Psoas muscle (tissue), 7 donors: ENCODE measurements at regions not wholly inside any gene's neighbourhood (a gene's known extent, or its start where the extent isn't known, plus 50 kb on each side); places are given as distances from the start of the nearest gene placed in this dataset.
A peak's percentile ranks its signal among the peaks of the same experiment; 100 is the strongest.

Experiments used
- ATAC-seq, 4 donors: fragments of 200-7000 bp; cut with Tn5 transposase; one replicate each; pipeline ENCODE4 v1.9.1; 2020; ENCODE audit warnings: moderate library complexity in 3 of 4, mild to moderate bottlenecking in 2 of 4
- DNase-seq, 2 donors: peaks; one replicate each; pipeline ENCODE4 v3.0.0-alpha.2; 2020
- H3K27ac ChIP-seq: fragments of 200-600 bp; one replicate; pipeline ENCODE4 v1.8.0; 2022
- H3K27me3 ChIP-seq, 3 donors: fragments of 200-600 bp in 1 of 3; one replicate each; pipeline versions ENCODE4 v1.6.1 to v1.8.0; 2013 to 2022; ENCODE audit warnings: low read length in 2 of 3, mild to moderate bottlenecking in 2 of 3, moderate library complexity in 1 of 3; ENCODE audit not compliant: insufficient read depth in 3 of 3
- H3K36me3 ChIP-seq, 2 donors: fragments of 200-600 bp in 1 of 2; one replicate each; pipeline versions ENCODE4 v1.6.1 to v1.8.0; 2013 to 2022; ENCODE audit warnings: low read depth in 1 of 2, mild to moderate bottlenecking in 1 of 2, moderate library complexity in 1 of 2; ENCODE audit not compliant: insufficient read depth in 1 of 2
- H3K4me1 ChIP-seq: fragments of 200-600 bp; one replicate; pipeline ENCODE4 v1.8.0; 2022
- H3K4me3 ChIP-seq: fragments of 200-600 bp; one replicate; pipeline ENCODE4 v1.8.0; 2022; ENCODE audit warnings: mild to moderate bottlenecking
- H3K9me3 ChIP-seq: fragments of 200-600 bp; one replicate; pipeline ENCODE4 v1.8.0; 2022
- CTCF ChIP-seq: fragments of 200-600 bp; IDR thresholded peaks from one replicate; pipeline ENCODE4 v1.8.0; 2022; ENCODE audit warnings: antibody characterized with exemption
- WGBS, 3 donors: extraction: QIAGEN DNeasy Blood & Tissue Kit; methylation state at CpG; one replicate each; pipeline versions ENCODE4 v1.1.6 to v1.1.7; 2013; 5-methylcytosine and 5-hydroxymethylcytosine counted together
- intact Hi-C, 2 donors: fragments of 100-400 bp; cut with DNase I; formaldehyde crosslinking; loops; one replicate each; pipeline versions ENCODE4 v1.11.0 to v1.14.2; 2022
- donor health status: healthy with polysubstance abuse.
- donor health status: DM: no; HTN: no; CAD: no; lungs with moderate emphysema.
- donor health status: Bipolar disorder and iron deficiency.
- donor health status: healthy.
- donor health status: DM: yes; HTN: yes; CAD: no.
- donor health status: DM: no; HTN: no; CAD: no.
- donor health status: DM: yes; HTN: yes; CAD: no.

GRCh38 chr15:70344666-70345065 is 246.9 kb upstream of the TLE3 start:
- TF ChIP-seq CTCF: no peak
- H3K4me1 ChIP-seq: no peaks in the 10 kb centered on the region
- intact Hi-C loops: no loop called here
- no peak overlapping the region for H3K4me3 ChIP-seq
- no peak overlapping the region for H3K27ac ChIP-seq
- 81 to 92% (median 86%) methylated on average over 3 of the region's 3 CpGs for WGBS, 3 donors
- DNase-seq (no peak), ATAC-seq (peak in 2 of 4 donors; percentile 7 to 23)
- no peaks in the 10 kb centered on the region for H3K9me3 ChIP-seq
- no peaks in the 10 kb centered on the region for H3K36me3 ChIP-seq
- peaks cover 0 to 4% (median 0%) of the 10 kb centered on the region in 3 donors for H3K27me3 ChIP-seq

- Histone ChIP-seq H3K36me3 (no peaks in the 10 kb centered on the region), H3K4me1 (no peaks in the 10 kb centered on the region), H3K9me3 (no peaks in the 10 kb centered on the region), H3K4me3 (no peak overlapping the region), H3K27ac (no peak overlapping the region), H3K27me3 (peaks cover 0 to 4% (median 0%) of the 10 kb centered on the region in 3 donors)
- intact Hi-C loops: no loop called here
- 92 to 94% (median 93%) methylated on average over 17 of the region's 17 CpGs for WGBS, 3 donors
- DNase-seq (no peak), ATAC-seq (no peak)
- TF ChIP-seq CTCF: no peak
Measured at GRCh38 chr15:70343961-70344621, 246.4 kb upstream of the TLE3 start.

- ATAC-seq: no peak
- Histone ChIP-seq H3K4me3 (no peak overlapping the region), H3K9me3 (no peaks in the 10 kb centered on the region), H3K27me3 (peaks cover 0 to 3% (median 0%) of the 10 kb centered on the region in 3 donors), H3K27ac (no peak overlapping the region), H3K36me3 (no peaks in the 10 kb centered on the region), H3K4me1 (no peaks in the 10 kb centered on the region)
- no peak for TF ChIP-seq CTCF
- intact Hi-C loops: no loop called here
- DNase-seq: no peak
- 89 to 90% (median 89%) methylated on average over 8 of the region's 8 CpGs for WGBS, 3 donors
Measured at GRCh38 chr15:70342554-70343548, 245.1 kb upstream of the TLE3 start.

- no peak for TF ChIP-seq CTCF
- ATAC-seq (no peak), DNase-seq (no peak)
- Histone ChIP-seq H3K36me3 (no peaks in the 10 kb centered on the region), H3K9me3 (no peaks in the 10 kb centered on the region), H3K27me3 (peaks cover 0 to under 1% (median 0%) of the 10 kb centered on the region in 3 donors), H3K4me1 (no peaks in the 10 kb centered on the region), H3K27ac (no peak overlapping the region), H3K4me3 (no peak overlapping the region)
- intact Hi-C loops: no loop called here
- 95 to 100% (median 96%) methylated on average over 7 of the region's 7 CpGs for WGBS, 3 donors
Measured at GRCh38 chr15:70342141-70342540, 244.4 kb upstream of the TLE3 start.
